ENCODE measurements at regions not wholly inside any gene's neighbourhood (a gene's known extent, or its start where the extent isn't known, plus 50 kb on each side); places are given as distances from the start of the nearest gene placed in this dataset.

DNA sequence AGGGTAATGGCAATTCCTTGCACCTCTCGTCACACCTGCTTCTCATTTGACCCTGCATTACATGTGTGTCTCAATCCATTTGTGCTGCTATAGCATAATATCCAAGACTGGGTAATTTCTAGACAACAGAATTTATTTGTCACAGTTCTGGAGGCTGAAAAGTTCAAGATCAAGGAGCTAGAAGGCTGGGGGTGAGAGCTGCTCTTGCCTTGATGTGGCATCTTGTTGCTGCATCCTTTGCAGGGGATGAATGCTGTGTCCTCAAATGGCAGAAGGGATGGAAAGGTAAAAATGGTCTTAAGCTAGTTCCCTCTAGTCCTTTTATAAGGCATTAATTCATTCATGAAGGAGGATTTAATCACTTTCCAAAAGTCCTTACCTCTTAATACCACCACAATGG is 323.7 kb upstream of the RPS23 start:
- Mint-ChIP-seq H3K36me3 (ENCODE audit: low read depth) (peaks cover 2% of the 10 kb centered on the region), H3K4me1 (ENCODE audit: low read depth) (peaks cover 9% of the 10 kb centered on the region), H3K27me3 (ENCODE audit: low read depth) (no peaks in the 10 kb centered on the region)

DNA sequence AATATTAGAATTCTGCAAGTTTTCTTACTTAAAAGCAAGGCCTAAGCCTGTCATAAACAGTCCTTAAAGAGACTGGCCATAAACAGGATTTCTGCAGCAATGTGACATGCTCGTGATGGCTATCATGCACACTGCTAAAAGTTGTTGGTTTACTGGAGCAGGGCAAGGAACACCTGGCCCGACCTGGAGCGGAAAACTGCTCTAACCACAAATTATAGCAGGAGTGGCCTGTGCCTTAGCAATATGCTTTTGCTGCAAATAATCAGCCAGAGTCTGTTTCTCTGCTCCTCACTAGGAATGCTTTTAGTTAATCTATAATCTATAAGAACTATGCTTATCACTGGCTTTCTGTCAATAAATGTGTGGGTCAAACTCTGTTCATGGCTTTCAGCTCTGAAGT is 322.9 kb upstream of the RPS23 start:
- Mint-ChIP-seq H3K4me3 (ENCODE audit: unreplicated experiment) (no peak overlapping the region), H3K9me3 (ENCODE audit: low read depth) (peaks cover under 1% of the 10 kb centered on the region), H3K27ac (ENCODE audit: unreplicated experiment) (no peak overlapping the region), H3K27me3 (ENCODE audit: low read depth) (no peaks in the 10 kb centered on the region), H3K4me1 (ENCODE audit: low read depth) (peaks cover 9% of the 10 kb centered on the region), H3K36me3 (ENCODE audit: low read depth) (no peaks in the 10 kb centered on the region)
- DNase-seq (ENCODE audit: low spot score), result no peak
- TF ChIP-seq, protein P1, sequence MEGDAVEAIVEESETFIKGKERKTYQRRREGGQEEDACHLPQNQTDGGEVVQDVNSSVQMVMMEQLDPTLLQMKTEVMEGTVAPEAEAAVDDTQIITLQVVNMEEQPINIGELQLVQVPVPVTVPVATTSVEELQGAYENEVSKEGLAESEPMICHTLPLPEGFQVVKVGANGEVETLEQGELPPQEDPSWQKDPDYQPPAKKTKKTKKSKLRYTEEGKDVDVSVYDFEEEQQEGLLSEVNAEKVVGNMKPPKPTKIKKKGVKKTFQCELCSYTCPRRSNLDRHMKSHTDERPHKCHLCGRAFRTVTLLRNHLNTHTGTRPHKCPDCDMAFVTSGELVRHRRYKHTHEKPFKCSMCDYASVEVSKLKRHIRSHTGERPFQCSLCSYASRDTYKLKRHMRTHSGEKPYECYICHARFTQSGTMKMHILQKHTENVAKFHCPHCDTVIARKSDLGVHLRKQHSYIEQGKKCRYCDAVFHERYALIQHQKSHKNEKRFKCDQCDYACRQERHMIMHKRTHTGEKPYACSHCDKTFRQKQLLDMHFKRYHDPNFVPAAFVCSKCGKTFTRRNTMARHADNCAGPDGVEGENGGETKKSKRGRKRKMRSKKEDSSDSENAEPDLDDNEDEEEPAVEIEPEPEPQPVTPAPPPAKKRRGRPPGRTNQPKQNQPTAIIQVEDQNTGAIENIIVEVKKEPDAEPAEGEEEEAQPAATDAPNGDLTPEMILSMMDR (IDR thresholded peaks at IDR 0.05), result no peak

More for the DNA sequence above, 323.7 kb upstream of the RPS23 start:
- no peak for DNase-seq (ENCODE audit: low spot score)
- no peak overlapping the region for H3K4me3 Mint-ChIP-seq (ENCODE audit: unreplicated experiment)
- peaks cover 4% of the 10 kb centered on the region for H3K9me3 Mint-ChIP-seq (ENCODE audit: low read depth)
- no peak overlapping the region for H3K27ac Mint-ChIP-seq (ENCODE audit: unreplicated experiment)
- TF ChIP-seq, protein P1 (IDR thresholded peaks at IDR 0.05), result no peak

DNA sequence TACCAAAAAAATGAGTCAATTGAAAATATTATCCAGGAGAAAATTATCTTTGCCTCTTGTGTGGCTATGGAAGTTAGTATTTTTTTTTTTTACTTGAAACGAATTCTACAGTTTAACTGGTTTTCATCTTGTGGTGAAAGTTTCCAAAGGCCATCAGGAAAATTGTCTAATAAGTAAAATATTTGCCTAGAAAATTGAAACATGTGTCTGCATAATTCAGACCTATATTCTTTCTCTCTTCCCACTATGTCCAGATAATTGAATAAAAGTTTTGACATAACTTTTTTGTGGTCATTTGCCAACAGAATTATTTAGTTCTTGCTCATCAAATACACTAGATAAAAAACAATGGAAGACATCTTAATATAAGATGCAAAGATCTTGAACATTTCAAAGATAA is 321.5 kb upstream of the RPS23 start:
- H3K27me3 Mint-ChIP-seq (ENCODE audit: low read depth), result no peaks in the 10 kb centered on the region
- H3K9me3 Mint-ChIP-seq (ENCODE audit: low read depth), result no peaks in the 10 kb centered on the region

DNA sequence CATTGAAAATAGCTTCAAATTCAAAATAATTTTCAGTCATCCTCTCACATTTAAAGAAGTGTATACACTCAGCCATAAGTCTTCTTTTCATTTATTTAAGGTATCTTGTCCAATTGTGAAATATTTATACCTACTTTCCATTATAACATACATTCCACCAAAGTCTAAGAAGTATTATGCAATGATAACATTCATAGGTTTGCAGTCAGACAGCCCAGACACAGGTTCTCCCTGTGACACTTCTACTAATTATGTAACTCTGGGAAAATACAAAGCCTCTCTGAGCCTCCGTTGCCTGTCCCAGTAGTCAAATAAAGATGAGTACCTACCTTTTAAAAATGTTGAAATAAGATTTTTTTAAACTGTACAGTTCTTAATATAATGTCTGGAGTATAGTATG is 320.9 kb upstream of the RPS23 start:
- Mint-ChIP-seq H3K27ac (ENCODE audit: unreplicated experiment) (no peak overlapping the region), H3K36me3 (ENCODE audit: low read depth) (no peaks in the 10 kb centered on the region), H3K4me1 (ENCODE audit: low read depth) (peaks cover 10% of the 10 kb centered on the region), H3K4me3 (ENCODE audit: unreplicated experiment) (no peak overlapping the region), H3K27me3 (ENCODE audit: low read depth) (no peaks in the 10 kb centered on the region), H3K9me3 (ENCODE audit: low read depth) (no peaks in the 10 kb centered on the region)
- TF ChIP-seq, protein P1 (IDR thresholded peaks at IDR 0.05), result no peak
- DNase-seq (ENCODE audit: low spot score), result no peak

More for the DNA sequence above, 321.5 kb upstream of the RPS23 start:
- H3K4me3 Mint-ChIP-seq (ENCODE audit: unreplicated experiment), result no peak overlapping the region
- H3K27ac Mint-ChIP-seq (ENCODE audit: unreplicated experiment), result no peak overlapping the region
- H3K36me3 Mint-ChIP-seq (ENCODE audit: low read depth), result no peaks in the 10 kb centered on the region
- TF ChIP-seq, protein P1 (IDR thresholded peaks at IDR 0.05), result no peak
- DNase-seq (ENCODE audit: low spot score), result no peak
- peaks cover 9% of the 10 kb centered on the region for H3K4me1 Mint-ChIP-seq (ENCODE audit: low read depth)

GRCh38 chr5:82597437-82597836 is 319.3 kb upstream of the RPS23 start:
- no peak overlapping the region for H3K27ac Mint-ChIP-seq (ENCODE audit: unreplicated experiment)
- H3K4me1 Mint-ChIP-seq (ENCODE audit: low read depth), result peaks cover 11% of the 10 kb centered on the region
- H3K4me3 Mint-ChIP-seq (ENCODE audit: unreplicated experiment), result no peak overlapping the region
- no peaks in the 10 kb centered on the region for H3K36me3 Mint-ChIP-seq (ENCODE audit: low read depth)
- H3K9me3 Mint-ChIP-seq (ENCODE audit: low read depth), result peaks cover 3% of the 10 kb centered on the region
- TF ChIP-seq, protein P1 (IDR thresholded peaks at IDR 0.05), result peak; percentile 38
- DNase-seq (ENCODE audit: low spot score), result no peak
- no peaks in the 10 kb centered on the region for H3K27me3 Mint-ChIP-seq (ENCODE audit: low read depth)

Measured in chondrocyte (in vitro differentiated cells).